SK-N-SH (cell line): ENCODE measurements at regions not wholly inside any gene's neighbourhood (a gene's known extent, or its start where the extent isn't known, plus 50 kb on each side); places are given as distances from the start of the nearest gene placed in this dataset.

Source experiments
- CTCF ChIA-PET: fragments of 300-600, 350-600 bp; formaldehyde crosslinking; extraction: SDS; loops from one replicate; lab custom pipeline; 2021; lab: Yijun Ruan, JAX
- POLR2A ChIA-PET: fragments of 350-600 bp; sonication (Branson Sonifier 250); formaldehyde crosslinking; extraction: SDS; loops from one replicate; lab custom pipeline; 2020; ENCODE audit warnings: antibody characterized with exemption, inconsistent platforms; lab: Yijun Ruan, JAX
- DNase-seq: peaks from one replicate; pipeline ENCODE4 v3.0.0; 2012
- H2AFZ ChIP-seq: fragments of 200-600 bp; sonication (generic); 2 replicates; pipeline ENCODE4 v1.8.1; 2016; ENCODE audit warnings: antibody characterized with exemption, mild to moderate bottlenecking, low read depth
- H3F3A ChIP-seq: fragments of 200-600 bp; sonication (generic); replicated peaks from 2 replicates; pipeline ENCODE3; 2016; ENCODE audit warnings: antibody characterized with exemption, mild to moderate bottlenecking; ENCODE audit not compliant: insufficient read depth
- H3K27ac ChIP-seq, 2 experiments: fragments of 200-500 bp in 1 of 2; fragments of 200-600 bp in 1 of 2; sonication (Bioruptor generic) in 1 of 2; sonication (generic), shearing (Covaris generic) in 1 of 2; 2 replicates each; pipeline versions ENCODE4 v1.5.1 to v1.6.1; 2014 to 2016; ENCODE audit warnings: low read depth in 2 of 2, inconsistent platforms in 1 of 2, low read length in 1 of 2, mild to moderate bottlenecking in 1 of 2, mixed read lengths in 1 of 2
- H3K27me3 ChIP-seq: fragments of 200-600 bp; sonication (generic), shearing (Covaris generic); 2 replicates; pipeline ENCODE4 v1.6.1; 2016; ENCODE audit warnings: mixed run types; ENCODE audit not compliant: insufficient read depth
- H3K36me3 ChIP-seq, 2 experiments: fragments of 200-500 bp in 1 of 2; fragments of 200-600 bp in 1 of 2; sonication (Bioruptor generic) in 1 of 2; sonication (generic) in 1 of 2; replicated peaks in 1 of 2; 2 replicates each; pipeline versions ENCODE3 to v1.5.1; 2014 to 2016; ENCODE audit warnings: low read length in 1 of 2, mild to moderate bottlenecking in 1 of 2; ENCODE audit not compliant: insufficient read depth in 2 of 2, control insufficient read depth in 1 of 2
- H3K4me1 ChIP-seq, 2 experiments: fragments of 200-500 bp in 1 of 2; fragments of 200-600 bp in 1 of 2; sonication (Bioruptor generic) in 1 of 2; sonication (generic), shearing (Covaris generic) in 1 of 2; 2 replicates each; pipeline versions ENCODE4 v1.5.1 to v1.6.1; 2014 to 2016; ENCODE audit warnings: low read depth in 1 of 2, low read length in 1 of 2, mixed run types in 1 of 2; ENCODE audit not compliant: insufficient read depth in 2 of 2, control insufficient read depth in 1 of 2
- H3K4me2 ChIP-seq: fragments of 200-600 bp; sonication (generic), shearing (Covaris generic); 2 replicates; pipeline ENCODE4 v1.6.1; 2017; ENCODE audit warnings: mixed run types
- H3K4me3 ChIP-seq, 2 experiments: fragments of 200-500 bp in 1 of 2; fragments of 200-600 bp in 1 of 2; sonication (Bioruptor generic) in 1 of 2; sonication (generic), shearing (Covaris generic) in 1 of 2; 2 replicates each; pipeline versions ENCODE4 v1.5.1 to v1.8.1; 2014 to 2016; ENCODE audit warnings: low read depth in 2 of 2, inconsistent platforms in 1 of 2, low read length in 1 of 2, mild to moderate bottlenecking in 1 of 2, mixed read lengths in 1 of 2, moderate library complexity in 1 of 2
- H3K79me2 ChIP-seq: fragments of 200-600 bp; sonication (generic); 2 replicates; pipeline ENCODE4 v1.8.1; 2017; ENCODE audit warnings: mild to moderate bottlenecking; ENCODE audit not compliant: insufficient read depth
- H3K9ac ChIP-seq: fragments of 200-600 bp; sonication (generic); 2 replicates; pipeline ENCODE4 v1.6.1; 2017; ENCODE audit warnings: mixed run types
- H3K9me2 ChIP-seq: fragments of 200-600 bp; sonication (generic); 2 replicates; pipeline ENCODE4 v1.6.1; 2017; ENCODE audit warnings: mixed run types
- H3K9me3 ChIP-seq: fragments of 200-600 bp; sonication (generic); 2 replicates; pipeline ENCODE4 v1.6.1; 2017; ENCODE audit warnings: mixed run types, mild to moderate bottlenecking, moderate library complexity
- H4K20me1 ChIP-seq: fragments of 200-600 bp; sonication (generic); 2 replicates; pipeline ENCODE4 v1.6.1; 2017; ENCODE audit warnings: mild to moderate bottlenecking, mixed run types; ENCODE audit not compliant: insufficient read depth
- ELF1 ChIP-seq: IDR thresholded peaks from 2 replicates; pipeline ENCODE4 v1.4.0; 2012
- EP300 ChIP-seq, 2 experiments: IDR thresholded peaks; 2 replicates each; pipeline versions ENCODE4 v1.4.0 to v1.6.1; 2012; ENCODE audit warnings: borderline replicate concordance in 1 of 2, low read depth in 1 of 2, low read length in 1 of 2
- FOSL2 ChIP-seq: IDR thresholded peaks from 2 replicates; pipeline ENCODE4 v1.4.0; 2012; ENCODE audit warnings: low read depth, mild to moderate bottlenecking, moderate library complexity, borderline replicate concordance
- FOXJ3 ChIP-seq: sonication (generic); formaldehyde crosslinking; IDR thresholded peaks from 2 replicates; pipeline ENCODE4 v1.5.1; 2020; ENCODE audit warnings: mild to moderate bottlenecking, missing genetic modification reagents
- MEF2A ChIP-seq: IDR thresholded peaks from 2 replicates; pipeline ENCODE4 v1.4.0; 2012; ENCODE audit warnings: low read depth, borderline replicate concordance
- MXI1 ChIP-seq: IDR thresholded peaks from 2 replicates; pipeline ENCODE4 v1.6.1; 2012; ENCODE audit warnings: mild to moderate bottlenecking, low read depth, low read length, improper control_type of control experiment
- NFIC ChIP-seq: IDR thresholded peaks from 2 replicates; pipeline ENCODE4 v1.4.0; 2012; ENCODE audit warnings: borderline replicate concordance
- PBX3 ChIP-seq: IDR thresholded peaks from 2 replicates; pipeline ENCODE4; 2012
- RAD21 ChIP-seq: IDR thresholded peaks from 2 replicates; pipeline ENCODE4 v1.6.1; 2012; ENCODE audit warnings: mild to moderate bottlenecking, low read length
- RCOR1 ChIP-seq: fragments of 150-350 bp; IDR thresholded peaks from 2 replicates; pipeline ENCODE4 v1.6.1; 2017; ENCODE audit warnings: antibody characterized with exemption, low read length
- SMC3 ChIP-seq: IDR thresholded peaks from 2 replicates; pipeline ENCODE4 v1.6.1; 2012; ENCODE audit warnings: low read depth, low read length, improper control_type of control experiment
- TEAD4 ChIP-seq: IDR thresholded peaks from 2 replicates; pipeline ENCODE4 v1.4.0; 2012; ENCODE audit warnings: mild to moderate bottlenecking, borderline replicate concordance; ENCODE audit not compliant: insufficient read depth
- USF2 ChIP-seq: fragments of 150-350 bp; IDR thresholded peaks from 2 replicates; pipeline ENCODE4 v1.6.1; 2017; ENCODE audit warnings: antibody characterized with exemption, low read length, low read depth, borderline replicate concordance
- WGBS: methylation state at CpG from one replicate; pipeline ENCODE4 v1.1.6; 2017; ENCODE audit warnings: low lambda C conversion rate; 5-methylcytosine and 5-hydroxymethylcytosine counted together
- TF ChIP-seq, protein P1 (sequence below): fragments of 150-350 bp; IDR thresholded peaks from 2 replicates; pipeline ENCODE4 v1.6.1; 2016; ENCODE audit warnings: mild to moderate bottlenecking, low read depth, low read length
- TF ChIP-seq, protein P2 (sequence below): fragments of 200-600 bp; sonication (generic); IDR thresholded peaks from 2 replicates; pipeline ENCODE4 v1.6.1; 2017; ENCODE audit warnings: antibody characterized with exemption, mild to moderate bottlenecking, moderate library complexity

GRCh38 chr3:95899494-95899893, 914.9 kb upstream of the EPHA6 start:
- no peaks in the 10 kb centered on the region for H3K27me3 ChIP-seq
- DNase-seq = no peak
- no peak for TF ChIP-seq SMC3
- H3F3A ChIP-seq = no peaks in the 10 kb centered on the region
- H3K9ac ChIP-seq = no peak overlapping the region
- WGBS = 3% methylated on average over 2 of the region's 2 CpGs
- H3K4me2 ChIP-seq = no peak overlapping the region
- H3K4me3 ChIP-seq = no peak overlapping the region
- ChIA-PET CTCF (interaction anchor here (1.0 kb wide), 1 partner anchor 23 kb away, joined by 3 read pairs; no protein-coding TSS in a partner anchor), POLR2A (no interaction called here)
- no peaks in the 10 kb centered on the region for H3K79me2 ChIP-seq
- H2AFZ ChIP-seq = no peak overlapping the region
- no peaks in the 10 kb centered on the region for H3K9me2 ChIP-seq
- H4K20me1 ChIP-seq = no peaks in the 10 kb centered on the region
- H3K4me1 ChIP-seq = no peaks in the 10 kb centered on the region
- no peaks in the 10 kb centered on the region for H3K36me3 ChIP-seq
- no peak overlapping the region for H3K27ac ChIP-seq
- no peaks in the 10 kb centered on the region for H3K9me3 ChIP-seq

- Histone ChIP-seq H3K27ac (no peak overlapping the region), H3F3A (no peaks in the 10 kb centered on the region), H3K79me2 (no peaks in the 10 kb centered on the region), H3K4me2 (no peak overlapping the region), H4K20me1 (no peaks in the 10 kb centered on the region), H3K9me3 (no peaks in the 10 kb centered on the region), H3K4me3 (no peak overlapping the region), H3K9ac (no peak overlapping the region), H3K4me1 (no peaks in the 10 kb centered on the region), H3K36me3 (no peaks in the 10 kb centered on the region), H3K27me3 (no peaks in the 10 kb centered on the region), H2AFZ (no peak overlapping the region), H3K9me2 (no peaks in the 10 kb centered on the region)
- no peak for TF ChIP-seq TEAD4
- no peak for TF ChIP-seq USF2
- TF ChIP-seq, protein P1, sequence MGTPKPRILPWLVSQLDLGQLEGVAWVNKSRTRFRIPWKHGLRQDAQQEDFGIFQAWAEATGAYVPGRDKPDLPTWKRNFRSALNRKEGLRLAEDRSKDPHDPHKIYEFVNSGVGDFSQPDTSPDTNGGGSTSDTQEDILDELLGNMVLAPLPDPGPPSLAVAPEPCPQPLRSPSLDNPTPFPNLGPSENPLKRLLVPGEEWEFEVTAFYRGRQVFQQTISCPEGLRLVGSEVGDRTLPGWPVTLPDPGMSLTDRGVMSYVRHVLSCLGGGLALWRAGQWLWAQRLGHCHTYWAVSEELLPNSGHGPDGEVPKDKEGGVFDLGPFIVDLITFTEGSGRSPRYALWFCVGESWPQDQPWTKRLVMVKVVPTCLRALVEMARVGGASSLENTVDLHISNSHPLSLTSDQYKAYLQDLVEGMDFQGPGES = no peak
- TF ChIP-seq ELF1 = no peak
- no peak for TF ChIP-seq SMC3
- no peak for TF ChIP-seq PBX3
- TF ChIP-seq RAD21 = no peak
- TF ChIP-seq FOSL2 = no peak
- no peak for TF ChIP-seq RCOR1
- TF ChIP-seq FOXJ3 = no peak
- no peak for TF ChIP-seq EP300 (IDR thresholded peaks at IDR 0.05; ENCODE audit: borderline replicate concordance in 1 of 2, low read depth in 1 of 2, low read length in 1 of 2)
- TF ChIP-seq MXI1 = no peak
- TF ChIP-seq NFIC = no peak
- TF ChIP-seq MEF2A = no peak
- TF ChIP-seq, protein P2, sequence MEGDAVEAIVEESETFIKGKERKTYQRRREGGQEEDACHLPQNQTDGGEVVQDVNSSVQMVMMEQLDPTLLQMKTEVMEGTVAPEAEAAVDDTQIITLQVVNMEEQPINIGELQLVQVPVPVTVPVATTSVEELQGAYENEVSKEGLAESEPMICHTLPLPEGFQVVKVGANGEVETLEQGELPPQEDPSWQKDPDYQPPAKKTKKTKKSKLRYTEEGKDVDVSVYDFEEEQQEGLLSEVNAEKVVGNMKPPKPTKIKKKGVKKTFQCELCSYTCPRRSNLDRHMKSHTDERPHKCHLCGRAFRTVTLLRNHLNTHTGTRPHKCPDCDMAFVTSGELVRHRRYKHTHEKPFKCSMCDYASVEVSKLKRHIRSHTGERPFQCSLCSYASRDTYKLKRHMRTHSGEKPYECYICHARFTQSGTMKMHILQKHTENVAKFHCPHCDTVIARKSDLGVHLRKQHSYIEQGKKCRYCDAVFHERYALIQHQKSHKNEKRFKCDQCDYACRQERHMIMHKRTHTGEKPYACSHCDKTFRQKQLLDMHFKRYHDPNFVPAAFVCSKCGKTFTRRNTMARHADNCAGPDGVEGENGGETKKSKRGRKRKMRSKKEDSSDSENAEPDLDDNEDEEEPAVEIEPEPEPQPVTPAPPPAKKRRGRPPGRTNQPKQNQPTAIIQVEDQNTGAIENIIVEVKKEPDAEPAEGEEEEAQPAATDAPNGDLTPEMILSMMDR = no peak
- WGBS = 9% methylated on average over 2 of the region's 2 CpGs
- DNase-seq = no peak
- CTCF ChIA-PET = interaction anchor here (1.0 kb wide), 1 partner anchor 23 kb away, joined by 3 read pairs; no protein-coding TSS in a partner anchor
- POLR2A ChIA-PET = no interaction called here
These were observed 914.5 kb upstream of the EPHA6 start for GRCh38 chr3:95899911-95900310.
